ENCODE measurements at regions not wholly inside any gene's neighbourhood (a gene's known extent, or its start where the extent isn't known, plus 50 kb on each side); places are given as distances from the start of the nearest gene placed in this dataset.
"Not testable (repeated sequence)": the region's sequence is repeated elsewhere in the genome, so short reads cannot be mapped to it uniquely, and the experiment has no call there.

GRCh38 chr1:21385022-21385421, 54.9 kb upstream of the NBPF3 start:
- Histone ChIP-seq H3K9ac (ENCODE audit: low read depth in 1 of 2, low read length in 2 of 2) (no peak overlapping the region), H3K36me3 (ENCODE audit: control insufficient read depth in 2 of 2, insufficient read depth in 2 of 2, low read length in 2 of 2) (no peaks in the 10 kb centered on the region), H3K27ac (ENCODE audit: low read depth in 2 of 2, low read length in 2 of 2) (no peak overlapping the region), H3K4me3 (ENCODE audit: low read length in 2 of 2) (no peak overlapping the region), H3K9me3 (ENCODE audit: control insufficient read depth in 2 of 2, low read length in 2 of 2) (peaks cover 0 to 2% of the 10 kb centered on the region in 2 donors), H3K27me3 (ENCODE audit: control insufficient read depth in 2 of 2, insufficient read depth in 2 of 2, low read length in 2 of 2) (no peaks in the 10 kb centered on the region), H3K4me1 (ENCODE audit: control insufficient read depth in 2 of 2, insufficient read depth in 2 of 2, low read length in 2 of 2) (no peaks in the 10 kb centered on the region)

GRCh38 chr1:21384620-21385019, 55.3 kb upstream of the NBPF3 start:
- Histone ChIP-seq H3K27ac (ENCODE audit: low read depth in 2 of 2, low read length in 2 of 2) (no peak overlapping the region), H3K27me3 (ENCODE audit: control insufficient read depth in 2 of 2, insufficient read depth in 2 of 2, low read length in 2 of 2) (no peaks in the 10 kb centered on the region), H3K9me3 (ENCODE audit: control insufficient read depth in 2 of 2, low read length in 2 of 2) (peaks cover 0 to 2% of the 10 kb centered on the region in 2 donors), H3K4me3 (ENCODE audit: low read length in 2 of 2) (no peak overlapping the region), H3K4me1 (ENCODE audit: control insufficient read depth in 2 of 2, insufficient read depth in 2 of 2, low read length in 2 of 2) (no peaks in the 10 kb centered on the region), H3K9ac (ENCODE audit: low read depth in 1 of 2, low read length in 2 of 2) (no peak overlapping the region), H3K36me3 (ENCODE audit: control insufficient read depth in 2 of 2, insufficient read depth in 2 of 2, low read length in 2 of 2) (no peaks in the 10 kb centered on the region)

- Histone ChIP-seq H3K4me1 (ENCODE audit: control insufficient read depth in 2 of 2, insufficient read depth in 2 of 2, low read length in 2 of 2) (peaks cover 0 to under 1% of the 10 kb centered on the region in 2 donors), H3K9me3 (ENCODE audit: control insufficient read depth in 2 of 2, low read length in 2 of 2) (peaks cover 0 to 2% of the 10 kb centered on the region in 2 donors), H3K36me3 (ENCODE audit: control insufficient read depth in 2 of 2, insufficient read depth in 2 of 2, low read length in 2 of 2) (no peaks in the 10 kb centered on the region), H3K27ac (ENCODE audit: low read depth in 2 of 2, low read length in 2 of 2) (no peak overlapping the region), H3K4me3 (ENCODE audit: low read length in 2 of 2) (no peak overlapping the region), H3K9ac (ENCODE audit: low read depth in 1 of 2, low read length in 2 of 2) (no peak overlapping the region), H3K27me3 (ENCODE audit: control insufficient read depth in 2 of 2, insufficient read depth in 2 of 2, low read length in 2 of 2) (no peaks in the 10 kb centered on the region)
These were observed 56.0 kb upstream of the NBPF3 start for GRCh38 chr1:21383785-21384401.

- Histone ChIP-seq H3K4me1 (ENCODE audit: control insufficient read depth in 2 of 2, insufficient read depth in 2 of 2, low read length in 2 of 2) (peaks cover 0 to 2% of the 10 kb centered on the region in 2 donors), H3K27me3 (ENCODE audit: control insufficient read depth in 2 of 2, insufficient read depth in 2 of 2, low read length in 2 of 2) (no peaks in the 10 kb centered on the region), H3K4me3 (ENCODE audit: low read length in 2 of 2) (no peak overlapping the region), H3K9me3 (ENCODE audit: control insufficient read depth in 2 of 2, low read length in 2 of 2) (peaks cover 0 to 2% of the 10 kb centered on the region in 2 donors), H3K36me3 (ENCODE audit: control insufficient read depth in 2 of 2, insufficient read depth in 2 of 2, low read length in 2 of 2) (no peaks in the 10 kb centered on the region), H3K27ac (ENCODE audit: low read depth in 2 of 2, low read length in 2 of 2) (no peak overlapping the region), H3K9ac (ENCODE audit: low read depth in 1 of 2, low read length in 2 of 2) (no peak overlapping the region)
These were observed 58.6 kb upstream of the NBPF3 start for GRCh38 chr1:21381354-21381753.

- H3K27ac ChIP-seq (ENCODE audit: low read depth in 2 of 2, low read length in 2 of 2); H3K4me3 ChIP-seq (ENCODE audit: low read length in 2 of 2); H3K27me3 ChIP-seq (ENCODE audit: control insufficient read depth in 2 of 2, insufficient read depth in 2 of 2, low read length in 2 of 2); H3K4me1 ChIP-seq (ENCODE audit: control insufficient read depth in 2 of 2, insufficient read depth in 2 of 2, low read length in 2 of 2); H3K36me3 ChIP-seq (ENCODE audit: control insufficient read depth in 2 of 2, insufficient read depth in 2 of 2, low read length in 2 of 2); H3K9me3 ChIP-seq (ENCODE audit: control insufficient read depth in 2 of 2, low read length in 2 of 2); H3K9ac ChIP-seq (ENCODE audit: low read depth in 1 of 2, low read length in 2 of 2): not testable (repeated sequence)
These were observed 59.8 kb upstream of the NBPF3 start for GRCh38 chr1:21380147-21380546.

- Histone ChIP-seq H3K9ac (ENCODE audit: low read depth in 1 of 2, low read length in 2 of 2) (no peak overlapping the region), H3K36me3 (ENCODE audit: control insufficient read depth in 2 of 2, insufficient read depth in 2 of 2, low read length in 2 of 2) (no peaks in the 10 kb centered on the region), H3K27me3 (ENCODE audit: control insufficient read depth in 2 of 2, insufficient read depth in 2 of 2, low read length in 2 of 2) (no peaks in the 10 kb centered on the region), H3K9me3 (ENCODE audit: control insufficient read depth in 2 of 2, low read length in 2 of 2) (peaks cover 0 to 2% of the 10 kb centered on the region in 2 donors), H3K27ac (ENCODE audit: low read depth in 2 of 2, low read length in 2 of 2) (no peak overlapping the region), H3K4me3 (ENCODE audit: low read length in 2 of 2) (no peak overlapping the region), H3K4me1 (ENCODE audit: control insufficient read depth in 2 of 2, insufficient read depth in 2 of 2, low read length in 2 of 2) (peaks cover 0 to 2% of the 10 kb centered on the region in 2 donors)
These were observed 60.4 kb upstream of the NBPF3 start for GRCh38 chr1:21379571-21379970.

- Histone ChIP-seq H3K27ac (ENCODE audit: low read depth in 2 of 2, low read length in 2 of 2) (no peak overlapping the region), H3K36me3 (ENCODE audit: control insufficient read depth in 2 of 2, insufficient read depth in 2 of 2, low read length in 2 of 2) (no peaks in the 10 kb centered on the region), H3K27me3 (ENCODE audit: control insufficient read depth in 2 of 2, insufficient read depth in 2 of 2, low read length in 2 of 2) (no peaks in the 10 kb centered on the region), H3K9me3 (ENCODE audit: control insufficient read depth in 2 of 2, low read length in 2 of 2) (peaks cover 0 to 2% of the 10 kb centered on the region in 2 donors), H3K9ac (ENCODE audit: low read depth in 1 of 2, low read length in 2 of 2) (no peak overlapping the region), H3K4me1 (ENCODE audit: control insufficient read depth in 2 of 2, insufficient read depth in 2 of 2, low read length in 2 of 2) (peaks cover 0 to 2% of the 10 kb centered on the region in 2 donors), H3K4me3 (ENCODE audit: low read length in 2 of 2) (no peak overlapping the region)
These were observed 61.0 kb upstream of the NBPF3 start for GRCh38 chr1:21378705-21379494.

- Histone ChIP-seq H3K27ac (ENCODE audit: low read depth in 2 of 2, low read length in 2 of 2) (no peak overlapping the region), H3K27me3 (ENCODE audit: control insufficient read depth in 2 of 2, insufficient read depth in 2 of 2, low read length in 2 of 2) (no peaks in the 10 kb centered on the region), H3K9ac (ENCODE audit: low read depth in 1 of 2, low read length in 2 of 2) (no peak overlapping the region), H3K36me3 (ENCODE audit: control insufficient read depth in 2 of 2, insufficient read depth in 2 of 2, low read length in 2 of 2) (no peaks in the 10 kb centered on the region), H3K4me3 (ENCODE audit: low read length in 2 of 2) (no peak overlapping the region), H3K9me3 (ENCODE audit: control insufficient read depth in 2 of 2, low read length in 2 of 2) (no peaks in the 10 kb centered on the region), H3K4me1 (ENCODE audit: control insufficient read depth in 2 of 2, insufficient read depth in 2 of 2, low read length in 2 of 2) (no peaks in the 10 kb centered on the region)
These were observed 67.6 kb upstream of the NBPF3 start for GRCh38 chr1:21372383-21372782.

GRCh38 chr1:21369905-21370304, 70.0 kb upstream of the NBPF3 start:
- Histone ChIP-seq H3K4me1 (ENCODE audit: control insufficient read depth in 2 of 2, insufficient read depth in 2 of 2, low read length in 2 of 2) (no peaks in the 10 kb centered on the region), H3K9ac (ENCODE audit: low read depth in 1 of 2, low read length in 2 of 2) (no peak overlapping the region), H3K4me3 (ENCODE audit: low read length in 2 of 2) (no peak overlapping the region), H3K27me3 (ENCODE audit: control insufficient read depth in 2 of 2, insufficient read depth in 2 of 2, low read length in 2 of 2) (no peaks in the 10 kb centered on the region), H3K27ac (ENCODE audit: low read depth in 2 of 2, low read length in 2 of 2) (no peak overlapping the region), H3K36me3 (ENCODE audit: control insufficient read depth in 2 of 2, insufficient read depth in 2 of 2, low read length in 2 of 2) (no peaks in the 10 kb centered on the region), H3K9me3 (ENCODE audit: control insufficient read depth in 2 of 2, low read length in 2 of 2) (no peaks in the 10 kb centered on the region)

- Histone ChIP-seq H3K9me3 (ENCODE audit: control insufficient read depth in 2 of 2, low read length in 2 of 2) (no peaks in the 10 kb centered on the region), H3K4me1 (ENCODE audit: control insufficient read depth in 2 of 2, insufficient read depth in 2 of 2, low read length in 2 of 2) (no peaks in the 10 kb centered on the region), H3K4me3 (ENCODE audit: low read length in 2 of 2) (peak overlapping the region in 1 of 2 donors; percentile 4), H3K27me3 (ENCODE audit: control insufficient read depth in 2 of 2, insufficient read depth in 2 of 2, low read length in 2 of 2) (no peaks in the 10 kb centered on the region), H3K27ac (ENCODE audit: low read depth in 2 of 2, low read length in 2 of 2) (peak overlapping the region in 1 of 2 donors; percentile 25), H3K36me3 (ENCODE audit: control insufficient read depth in 2 of 2, insufficient read depth in 2 of 2, low read length in 2 of 2) (no peaks in the 10 kb centered on the region), H3K9ac (ENCODE audit: low read depth in 1 of 2, low read length in 2 of 2) (no peak overlapping the region)
These were observed 71.2 kb upstream of the NBPF3 start for GRCh38 chr1:21368515-21369289.
